HG03457 (cell line): ENCODE measurements at regions not wholly inside any gene's neighbourhood (a gene's known extent, or its start where the extent isn't known, plus 50 kb on each side); places are given as distances from the start of the nearest gene placed in this dataset.

Experiments
- ATAC-seq: cut with Tn5 transposase; IDR thresholded peaks from one replicate; pipeline ENCODE4 v1.9.1; 2021; ENCODE audit warnings: moderate number of reproducible peaks; ENCODE audit not compliant: unreplicated experiment

DNA sequence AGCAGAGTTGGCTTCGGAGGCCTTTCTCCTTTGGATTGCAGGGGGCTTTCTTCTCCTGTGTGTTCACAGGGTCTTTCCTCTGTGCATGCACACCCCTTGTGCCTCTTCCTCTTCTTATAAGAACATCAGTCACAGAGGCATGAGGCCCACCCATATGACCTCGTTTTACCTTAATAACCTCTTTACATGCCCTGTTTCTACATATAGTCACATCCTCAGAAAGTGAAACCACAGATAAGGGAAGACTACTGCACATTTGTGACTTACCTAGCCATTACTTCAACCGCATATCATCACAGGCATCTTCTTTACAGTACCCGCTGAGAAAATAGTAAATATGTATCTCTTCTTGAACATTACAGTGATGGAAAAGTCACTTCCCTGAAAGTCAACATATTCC is 204.9 kb upstream of the TARS1 start:
- ATAC-seq, result no peak

DNA sequence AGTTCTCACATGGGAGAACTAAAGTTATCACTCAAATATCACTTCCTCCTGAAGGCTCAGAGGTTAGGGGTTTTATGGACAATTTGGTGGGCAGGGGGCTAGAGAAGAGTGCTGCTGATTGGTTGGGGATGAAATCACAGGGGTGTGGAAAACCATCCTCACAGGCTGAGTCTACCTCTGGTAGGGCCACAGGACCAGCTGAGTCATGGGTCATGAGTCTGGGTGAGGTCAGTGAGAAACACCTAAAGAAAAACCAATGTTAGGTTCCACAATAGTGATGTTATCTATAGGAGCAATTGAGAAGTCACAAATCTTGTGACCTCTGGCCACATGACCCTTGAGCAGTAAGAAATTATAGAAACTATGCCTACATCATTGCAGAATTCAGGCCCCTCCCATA is 203.3 kb upstream of the TARS1 start:
- ATAC-seq, result no peak

DNA sequence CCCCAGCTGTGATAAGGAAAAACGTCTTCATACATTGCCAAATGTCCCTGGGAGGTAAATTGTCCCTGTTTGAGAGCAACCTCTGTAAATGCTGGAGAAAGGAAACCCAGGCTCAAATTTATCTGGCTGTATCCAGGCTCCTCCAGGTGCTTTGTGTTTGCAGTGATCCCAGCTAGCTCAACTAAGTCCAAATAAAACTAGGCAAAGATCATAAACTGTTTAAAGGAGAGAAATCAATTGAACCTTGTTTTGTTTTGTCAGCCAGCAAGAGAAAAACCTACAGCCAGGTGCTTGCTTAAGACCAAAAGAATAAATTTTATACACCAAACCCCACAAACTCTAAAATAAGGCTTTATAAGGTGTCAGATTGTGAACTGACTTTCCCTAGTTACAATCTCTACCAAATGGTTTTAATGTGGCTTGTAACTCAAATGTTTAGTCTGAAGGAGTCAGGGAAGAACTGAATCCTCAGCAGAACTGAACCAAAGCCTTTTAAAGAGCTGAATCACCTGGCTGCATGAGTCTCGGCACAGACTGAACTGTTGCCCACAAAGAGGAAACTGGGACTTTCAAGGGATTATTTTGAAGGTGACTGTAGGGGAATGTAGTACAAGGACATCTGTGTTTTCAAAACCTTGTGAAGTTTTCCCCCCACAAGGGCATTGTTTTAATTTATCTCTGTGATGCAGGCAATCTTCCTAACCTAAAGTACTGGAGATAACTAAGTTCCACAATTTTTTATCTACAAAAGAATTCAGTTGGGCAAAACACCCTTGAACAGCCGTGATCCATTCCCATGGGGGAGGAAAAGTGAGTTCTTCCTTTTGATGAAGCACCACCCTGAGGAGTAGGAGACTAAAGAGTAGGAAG is 201.7 kb upstream of the TARS1 start:
- ATAC-seq, result no peak

- no peak for ATAC-seq
Measured at GRCh38 chr5:33240558-33240957, 200.2 kb upstream of the TARS1 start.

DNA sequence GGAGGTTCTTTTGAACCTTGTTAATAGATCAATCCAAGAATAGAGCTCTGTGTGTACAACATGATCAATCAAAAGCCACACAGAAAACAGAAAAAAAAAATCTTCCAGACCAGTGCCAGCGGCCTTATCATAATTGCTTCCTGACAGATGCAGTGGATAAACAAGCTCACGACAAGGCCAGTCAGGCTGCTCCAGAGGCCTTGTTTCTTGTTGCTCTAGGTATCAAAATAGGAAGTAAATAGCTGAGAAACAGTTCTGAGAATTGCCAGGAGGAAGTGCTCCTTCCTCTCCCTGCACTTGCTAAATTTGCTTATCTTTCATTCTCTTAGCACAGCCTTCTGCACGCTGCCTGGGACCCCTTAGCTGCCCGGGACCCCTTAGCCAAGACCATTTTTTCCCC is 199.0 kb upstream of the TARS1 start:
- ATAC-seq, result no peak

DNA sequence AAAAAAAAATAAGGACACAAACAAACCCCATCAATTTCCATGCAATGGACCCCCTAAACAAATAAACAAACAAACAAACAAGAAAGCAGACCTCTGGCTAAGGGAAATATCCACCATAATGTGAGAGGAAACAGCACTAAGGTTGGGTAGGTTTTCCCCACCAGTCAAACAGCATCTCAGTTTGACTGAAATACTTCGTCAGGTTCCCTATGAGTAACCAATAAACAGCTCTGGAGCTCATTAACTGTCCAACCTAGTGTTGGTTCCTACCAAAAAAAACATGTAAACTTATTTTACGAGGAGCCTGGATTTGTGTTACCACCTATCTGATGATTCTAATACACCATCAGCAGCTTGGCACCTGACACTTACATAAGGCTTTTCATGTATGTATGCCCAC is 198.5 kb upstream of the TARS1 start:
- no peak for ATAC-seq

DNA sequence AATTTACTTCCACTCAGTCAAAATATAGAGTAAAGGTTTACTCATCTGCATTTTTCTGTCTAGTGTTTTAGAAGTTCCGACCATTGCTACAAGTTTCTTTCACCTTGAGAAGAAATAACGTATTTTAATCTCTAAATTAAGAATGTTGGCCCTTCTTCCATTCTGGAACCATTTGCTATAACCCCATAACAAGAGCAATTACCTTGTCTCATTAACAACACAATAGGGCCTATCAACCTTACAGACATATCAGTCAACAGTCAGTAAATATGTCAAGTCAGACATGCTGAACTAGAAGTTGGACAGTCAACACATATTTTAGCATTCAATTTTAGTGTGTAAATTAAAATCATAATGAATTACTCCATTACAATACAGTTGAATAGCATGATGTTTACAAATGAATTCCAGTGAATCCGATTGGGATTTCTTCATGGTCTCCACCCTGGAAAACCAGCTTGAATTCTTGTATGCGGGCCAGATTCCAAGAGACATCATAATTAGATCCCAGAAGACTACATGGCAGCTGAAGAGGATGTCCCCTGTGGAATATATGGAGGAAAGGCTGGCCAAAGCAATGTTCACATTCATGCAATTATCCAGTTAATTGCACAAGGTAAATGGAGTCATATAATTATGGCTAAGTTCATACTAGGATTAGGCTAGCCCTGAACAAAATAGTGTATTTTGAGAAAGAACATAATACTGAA is 196.2 kb upstream of the TARS1 start:
- ATAC-seq, result no peak

DNA sequence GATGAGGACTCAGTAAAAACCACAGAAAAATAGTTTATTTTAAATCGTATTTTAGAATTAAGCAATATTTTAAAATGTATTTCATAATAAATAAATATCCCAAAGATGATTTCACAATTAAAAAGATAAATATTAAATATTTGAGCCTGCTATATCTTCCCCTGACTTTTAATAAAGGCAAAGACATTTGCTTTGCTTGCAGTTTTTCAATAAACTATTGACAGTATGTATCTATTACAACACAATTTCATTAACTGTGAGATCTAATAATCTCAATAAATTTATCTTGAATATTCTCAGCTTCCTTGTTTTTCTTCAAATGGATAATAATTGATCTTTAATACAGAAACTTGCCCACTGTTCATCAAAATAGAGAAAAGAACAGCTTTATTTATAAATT is 186.2 kb upstream of the TARS1 start:
- ATAC-seq, result no peak

DNA sequence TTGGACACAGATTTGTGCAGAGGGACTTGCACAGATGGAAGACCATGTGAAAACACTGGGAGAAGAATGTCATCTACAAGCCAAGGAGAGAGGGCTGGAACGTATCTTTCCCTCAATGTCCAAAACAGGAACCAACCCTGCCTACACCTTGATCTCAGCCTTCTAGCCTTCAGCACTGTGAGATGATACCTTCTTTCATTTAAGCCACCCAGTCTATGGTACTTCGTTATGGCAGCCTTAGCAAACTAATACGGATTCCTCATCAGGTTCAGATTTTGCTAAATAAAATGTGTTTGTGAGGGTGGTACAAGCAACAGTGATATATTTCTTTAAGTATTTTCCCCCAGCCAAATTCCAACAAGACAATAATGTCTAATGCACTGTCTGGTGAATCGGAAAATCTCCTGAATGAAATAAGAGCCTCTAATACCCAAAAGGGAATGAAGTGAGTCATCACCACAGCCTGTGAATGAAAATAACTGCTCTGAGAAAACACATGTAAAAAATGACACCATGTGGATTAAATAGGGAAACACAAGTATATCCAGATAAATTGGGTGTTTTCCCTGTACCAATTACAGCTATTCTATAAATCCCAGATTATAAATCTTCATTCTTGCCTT is 182.8 kb upstream of the TARS1 start:
- no peak for ATAC-seq

DNA sequence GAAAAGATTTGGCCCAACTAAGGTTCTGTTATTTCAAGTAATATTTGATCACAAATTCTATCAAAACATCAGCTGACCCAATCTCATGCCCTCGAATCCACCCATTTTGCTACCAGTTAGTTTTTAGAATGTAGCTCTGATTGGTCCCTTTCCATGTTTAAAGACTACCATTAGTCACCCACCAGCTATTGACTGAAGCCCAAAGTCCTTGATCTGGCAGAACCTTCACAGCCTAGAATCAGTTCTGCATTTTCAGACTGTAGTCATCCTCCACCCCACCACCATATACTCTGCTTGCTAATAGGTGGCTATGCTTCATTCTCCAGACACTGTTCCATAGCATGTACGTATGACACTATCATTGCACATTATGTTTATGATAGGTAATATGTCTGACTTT is 182.2 kb upstream of the TARS1 start:
- ATAC-seq, result no peak

DNA sequence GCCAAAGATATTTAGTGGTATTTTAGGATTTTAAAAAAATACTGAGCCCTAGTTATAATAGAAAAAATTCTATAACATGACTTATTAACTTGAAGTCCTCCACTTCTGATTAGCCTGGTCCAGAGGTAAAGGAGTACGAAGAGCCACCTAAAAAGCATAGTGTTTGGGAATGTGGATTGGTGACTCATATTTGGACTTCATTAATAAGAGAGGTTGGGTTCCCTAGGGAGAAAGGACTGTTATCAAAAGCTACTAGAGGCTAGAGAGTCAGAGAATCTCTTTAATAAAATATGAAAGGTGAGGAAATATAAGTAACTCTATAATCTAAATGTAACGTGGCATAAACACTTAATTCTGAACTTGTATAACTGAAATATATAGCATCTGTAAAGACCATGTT is 180.7 kb upstream of the TARS1 start:
- ATAC-seq, result no peak

DNA sequence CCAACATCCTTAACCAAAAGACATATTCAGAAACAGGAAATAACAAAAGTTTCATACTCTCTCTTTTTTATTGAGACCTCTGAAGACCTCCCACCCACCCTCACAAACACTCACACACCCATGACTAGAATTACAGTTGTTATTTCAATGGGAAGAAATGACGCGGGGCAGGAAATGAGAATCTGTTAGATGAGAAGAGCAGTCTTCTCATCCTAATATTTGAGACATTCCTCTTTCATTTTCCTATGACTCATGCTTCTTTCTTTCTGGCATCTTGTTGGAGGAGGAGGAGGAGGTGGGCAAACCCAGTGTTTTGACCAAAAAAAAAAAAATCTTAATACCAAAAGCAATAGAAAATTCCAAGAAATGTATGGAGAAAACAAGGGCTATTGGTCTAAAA is 179.5 kb upstream of the TARS1 start:
- no peak for ATAC-seq

DNA sequence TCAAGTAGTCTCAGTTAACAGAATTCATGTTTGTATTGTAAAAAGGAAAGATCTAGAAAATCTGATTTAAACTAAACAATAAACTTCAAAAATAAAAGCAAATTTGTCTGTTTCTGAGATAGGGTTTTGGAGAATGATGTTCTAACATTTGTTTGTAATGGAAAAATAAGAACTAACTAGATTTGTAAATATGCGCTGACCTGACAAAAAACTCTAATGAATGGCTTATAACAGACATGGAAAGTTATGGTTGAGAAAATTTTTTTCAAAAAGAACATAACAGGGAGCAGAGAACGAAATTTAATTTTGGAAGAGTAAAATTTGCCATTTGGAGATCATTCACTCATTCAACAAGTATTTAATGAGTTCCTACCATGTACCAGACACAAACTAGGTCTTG is 179.0 kb upstream of the TARS1 start:
- ATAC-seq, result no peak

DNA sequence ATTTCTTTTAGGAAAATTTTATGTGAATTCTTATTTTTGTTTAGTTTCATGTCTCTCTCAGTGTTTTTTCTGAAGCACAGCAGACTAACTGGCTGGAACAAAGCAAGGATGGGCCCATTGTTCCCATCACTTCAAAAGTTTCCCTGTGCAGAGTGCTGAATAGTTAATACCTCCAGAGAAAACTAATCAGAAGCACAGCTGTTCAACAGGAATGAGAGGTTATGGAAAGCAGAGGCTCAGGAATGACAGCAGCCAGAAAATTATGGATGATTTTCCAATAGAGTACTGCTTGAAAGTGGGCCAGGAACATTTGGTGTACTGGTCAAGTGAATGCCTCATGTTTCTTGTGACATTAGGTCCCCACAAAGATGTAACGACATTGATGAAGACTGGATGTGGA is 173.0 kb upstream of the TARS1 start:
- no peak for ATAC-seq

DNA sequence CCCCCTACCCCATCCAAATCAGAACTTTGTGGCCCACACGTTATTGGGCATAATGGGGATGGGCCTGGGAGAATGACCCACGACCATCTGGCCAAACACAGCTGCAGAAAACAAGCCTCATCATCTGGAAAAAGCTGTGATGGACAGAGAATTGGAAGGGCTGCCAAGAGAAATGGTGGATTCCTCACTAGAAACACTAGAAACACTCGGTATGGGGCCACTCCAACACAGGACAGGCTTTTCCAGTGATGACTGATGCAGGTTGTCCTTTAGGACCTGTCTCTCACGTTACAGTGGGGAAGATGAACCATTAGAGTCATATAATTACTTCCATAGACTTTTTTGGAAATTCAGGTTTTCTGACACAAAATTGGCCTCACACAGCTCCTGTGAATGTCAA is 172.4 kb upstream of the TARS1 start:
- ATAC-seq, result no peak

DNA sequence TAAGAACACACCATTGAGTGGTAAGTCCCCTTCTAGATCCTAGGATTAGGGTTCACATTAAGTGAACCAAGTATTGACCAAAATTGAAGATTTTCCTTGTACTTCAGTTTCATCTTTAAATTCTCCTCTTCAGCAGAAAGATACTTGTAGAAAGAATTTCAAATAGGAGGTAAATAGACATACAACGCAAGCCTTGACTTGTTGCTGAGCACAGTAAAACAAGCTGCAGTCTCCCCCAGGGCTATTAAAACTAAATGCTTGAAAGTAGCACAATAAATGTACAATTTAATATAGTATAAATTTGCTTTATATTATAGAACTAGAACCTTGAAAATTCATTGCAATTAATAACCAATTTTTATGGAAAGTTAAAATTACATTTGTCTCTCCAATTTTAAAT is 170.1 kb upstream of the TARS1 start:
- no peak for ATAC-seq

DNA sequence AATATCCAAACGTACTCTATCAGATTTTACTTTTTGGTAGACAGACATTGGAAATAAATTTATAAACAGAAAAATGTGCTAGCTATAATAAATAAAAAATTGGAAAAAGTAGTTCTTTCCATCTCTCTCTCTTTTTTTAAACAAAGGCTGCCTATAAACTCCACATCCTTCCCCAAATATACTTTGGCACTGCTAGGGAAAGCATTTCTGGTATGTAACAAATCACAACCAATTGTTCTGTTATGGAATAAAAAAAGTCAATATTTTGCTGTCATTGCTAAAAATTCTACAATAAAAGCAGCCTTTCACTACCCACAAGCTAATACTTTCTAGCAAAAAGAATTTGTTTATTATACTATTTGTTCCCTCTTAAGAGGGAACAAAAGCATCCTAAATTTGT is 169.2 kb upstream of the TARS1 start:
- no peak for ATAC-seq

GRCh38 chr5:33272288-33272687 is 168.5 kb upstream of the TARS1 start:
- ATAC-seq, result no peak

GRCh38 chr5:33273985-33274384 is 166.8 kb upstream of the TARS1 start:
- no peak for ATAC-seq

GRCh38 chr5:33275391-33275790 is 165.4 kb upstream of the TARS1 start:
- no peak for ATAC-seq

DNA sequence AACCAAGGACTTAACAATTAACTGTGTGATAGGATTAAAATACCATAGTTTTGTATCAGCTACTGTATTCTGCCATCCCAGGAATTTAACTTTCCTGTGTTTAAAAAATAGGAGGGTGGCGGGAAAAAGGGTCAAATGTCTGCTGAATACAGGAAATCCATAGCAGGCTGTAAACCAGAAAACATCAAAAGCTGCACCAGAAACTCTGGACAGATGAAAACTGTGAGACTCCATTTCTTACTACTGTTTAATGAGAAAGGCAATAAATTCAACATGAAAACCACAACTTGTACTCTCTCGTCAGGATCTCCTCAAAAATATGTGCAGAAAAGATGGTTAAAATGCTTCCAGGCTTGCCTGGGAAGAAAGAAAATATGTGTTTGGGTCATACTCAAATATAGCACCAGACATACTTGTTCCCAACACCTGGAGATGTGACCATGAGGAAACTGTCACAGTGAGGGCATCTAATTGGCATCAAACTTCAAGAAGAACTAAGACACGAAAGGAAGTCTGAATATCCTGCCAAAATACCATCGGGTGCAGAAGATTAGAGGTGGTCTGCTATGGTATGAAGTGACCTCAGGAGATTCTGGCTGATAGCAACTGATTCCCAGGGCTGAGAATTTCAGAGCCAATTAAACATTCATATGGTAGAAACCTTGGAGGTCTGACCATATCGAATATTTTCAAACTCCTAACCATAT is 164.7 kb upstream of the TARS1 start:
- no peak for ATAC-seq

DNA sequence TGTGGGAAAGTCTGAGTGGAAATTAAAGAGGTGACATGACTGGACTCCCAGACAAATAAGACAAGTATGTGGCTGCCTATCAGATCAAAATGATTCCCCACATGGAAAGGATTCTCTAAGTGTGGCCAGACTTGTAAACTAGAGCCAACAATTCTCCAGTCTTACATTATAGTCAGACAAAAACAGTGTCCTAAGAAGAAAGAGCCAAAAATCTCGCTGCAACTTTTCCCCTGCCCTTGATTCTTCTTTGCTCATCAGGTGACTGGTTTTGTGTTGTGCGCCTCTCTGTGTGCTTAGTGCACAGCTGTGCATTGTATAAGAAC is 164.2 kb upstream of the TARS1 start:
- no peak for ATAC-seq
